Uterus (tissue), 2 donors: ENCODE measurements at regions not wholly inside any gene's neighbourhood (a gene's known extent, or its start where the extent isn't known, plus 50 kb on each side); places are given as distances from the start of the nearest gene placed in this dataset.

Experiments used
- CTCF ChIP-seq, 4 experiments: fragments of 200-600 bp in 2 of 4; fragments of 450-650 bp in 2 of 4; sonication (generic) in 2 of 4; IDR thresholded peaks; one replicate each; pipeline ENCODE4 v1.5.1; 2016 to 2019; ENCODE audit warnings: antibody characterized with exemption in 4 of 4, mild to moderate bottlenecking in 2 of 4, moderate library complexity in 1 of 4
- POLR2A ChIP-seq, 2 donors: fragments of 450-650 bp; IDR thresholded peaks; one replicate each; pipeline ENCODE4 v1.6.1; 2016; ENCODE audit warnings: antibody characterized with exemption in 2 of 2, mild to moderate bottlenecking in 1 of 2, moderate library complexity in 1 of 2

GRCh38 chr10:64014281-64014680 is 493.1 kb downstream of the REEP3 start:
- TF ChIP-seq CTCF (IDR thresholded peaks at IDR 0.05), result no peak
- TF ChIP-seq POLR2A (IDR thresholded peaks at IDR 0.05), result no peak
